ENCODE measurements at regions not wholly inside any gene's neighbourhood (a gene's known extent, or its start where the extent isn't known, plus 50 kb on each side); places are given as distances from the start of the nearest gene placed in this dataset.

GRCh38 chr2:10970666-10971065 is 58.9 kb downstream of the KCNF1 start:
- Histone ChIP-seq H3T11ph (ENCODE audit: low read length) (no peak overlapping the region), H4K8ac (replicated peaks; ENCODE audit: insufficient read length, low read depth, low read length) (no peak overlapping the region), H3K18ac (ENCODE audit: insufficient read length, low read depth, low read length) (no peak overlapping the region), H3K23me2 (ENCODE audit: insufficient read length, low read depth, low read length, poor library complexity, severe bottlenecking) (no peaks in the 10 kb centered on the region), H3K4me2 (ENCODE audit: insufficient read depth, insufficient read length, low read length) (no peak overlapping the region), H2AFZ (ENCODE audit: low read length) (no peak overlapping the region), H3K27me3 (ENCODE audit: insufficient read depth, low read length) (no peaks in the 10 kb centered on the region), H3K27ac (ENCODE audit: insufficient read length, low read depth, low read length) (no peak overlapping the region), H3K79me2 (ENCODE audit: insufficient read depth, low read length) (no peaks in the 10 kb centered on the region), H3K23ac (ENCODE audit: insufficient read length, low read depth, low read length) (no peak overlapping the region), H3K79me1 (ENCODE audit: insufficient read depth, low read depth, low read length, poor library complexity, severe bottlenecking) (no peaks in the 10 kb centered on the region), H4K5ac (ENCODE audit: insufficient read length, low read depth, low read length) (no peak overlapping the region), H3K9me3 (ENCODE audit: control insufficient read depth, low read depth, low read length) (no peaks in the 10 kb centered on the region), H3K4me1 (ENCODE audit: insufficient read depth, low read length) (no peaks in the 10 kb centered on the region; the same call in 1 of the 2 replicates), H2BK5ac (ENCODE audit: insufficient read length, low read length) (no peak overlapping the region), H2BK120ac (ENCODE audit: low read depth, low read length, poor library complexity, severe bottlenecking) (no peak overlapping the region), H4K20me1 (ENCODE audit: control insufficient read depth, insufficient read depth, insufficient read length) (no peaks in the 10 kb centered on the region), H4K91ac (ENCODE audit: insufficient read length, low read depth, low read length) (no peak overlapping the region), H2BK20ac (ENCODE audit: low read depth, low read length, poor library complexity, severe bottlenecking) (no peak overlapping the region), H2BK12ac (ENCODE audit: insufficient read length, low read depth, low read length) (no peak overlapping the region), H3K9ac (ENCODE audit: extremely low read depth, insufficient read length, low read length) (no peak overlapping the region), H3K14ac (ENCODE audit: insufficient read depth, low read length) (no peak overlapping the region), H3K4ac (ENCODE audit: low read depth, low read length) (no peak overlapping the region), H3K56ac (ENCODE audit: insufficient read length, low read depth, low read length) (no peak overlapping the region), H2AK5ac (ENCODE audit: insufficient read length, low read length) (no peak overlapping the region), H2BK15ac (ENCODE audit: low read depth, low read length) (no peak overlapping the region)
- whole genome bisulfite sequencing (ENCODE audit: extremely low coverage, insufficient read length, low lambda C conversion rate): no CpG with 5 or more reads among the region's 3 CpGs
- H3K27me3 Mint-ChIP-seq (ENCODE audit: low read depth): peaks cover 4% of the 10 kb centered on the region
- H3K4me1 Mint-ChIP-seq: peaks cover 41 to 44% of the 10 kb centered on the region in 2 experiments
- peaks cover 4 to 9% of the 10 kb centered on the region in 2 experiments; a peak in 4 of 5 replicates for H3K9me3 Mint-ChIP-seq
- peaks cover 3 to 13% (median 5%) of the 10 kb centered on the region in 3 experiments; a peak in 2 of 7 replicates for H3K36me3 Mint-ChIP-seq (ENCODE audit: insufficient read depth in 1 of 3, low read depth in 3 of 3)
- H3K4me3 Mint-ChIP-seq: no peak overlapping the region
- TF ChIP-seq CTCF (conservative IDR thresholded peaks at IDR 0.05): no peak
- no peak for DNase-seq
- no peak overlapping the region for H3K27ac Mint-ChIP-seq
